ENCODE measurements at regions not wholly inside any gene's neighbourhood (a gene's known extent, or its start where the extent isn't known, plus 50 kb on each side); places are given as distances from the start of the nearest gene placed in this dataset.

DNA sequence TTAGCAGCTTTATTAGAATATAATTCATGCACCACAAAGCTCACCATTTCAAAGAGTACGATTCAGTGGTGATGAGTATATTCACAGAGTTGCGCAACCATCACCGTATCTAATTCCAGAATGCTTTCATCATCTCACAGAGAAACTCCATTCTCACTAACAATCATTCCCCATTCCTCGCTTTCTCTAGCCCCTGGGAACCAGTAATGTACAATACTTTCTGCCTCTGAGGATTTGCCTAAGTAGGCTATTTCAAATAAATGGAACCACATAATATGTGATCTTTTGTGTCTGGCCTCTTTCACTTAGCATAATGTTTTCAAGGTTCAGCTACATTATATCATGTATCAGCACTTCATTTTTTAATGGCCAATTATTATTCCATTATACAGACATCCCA, 145.1 kb upstream of the ADAMTS16 start:
- TF ChIP-seq, protein P1, sequence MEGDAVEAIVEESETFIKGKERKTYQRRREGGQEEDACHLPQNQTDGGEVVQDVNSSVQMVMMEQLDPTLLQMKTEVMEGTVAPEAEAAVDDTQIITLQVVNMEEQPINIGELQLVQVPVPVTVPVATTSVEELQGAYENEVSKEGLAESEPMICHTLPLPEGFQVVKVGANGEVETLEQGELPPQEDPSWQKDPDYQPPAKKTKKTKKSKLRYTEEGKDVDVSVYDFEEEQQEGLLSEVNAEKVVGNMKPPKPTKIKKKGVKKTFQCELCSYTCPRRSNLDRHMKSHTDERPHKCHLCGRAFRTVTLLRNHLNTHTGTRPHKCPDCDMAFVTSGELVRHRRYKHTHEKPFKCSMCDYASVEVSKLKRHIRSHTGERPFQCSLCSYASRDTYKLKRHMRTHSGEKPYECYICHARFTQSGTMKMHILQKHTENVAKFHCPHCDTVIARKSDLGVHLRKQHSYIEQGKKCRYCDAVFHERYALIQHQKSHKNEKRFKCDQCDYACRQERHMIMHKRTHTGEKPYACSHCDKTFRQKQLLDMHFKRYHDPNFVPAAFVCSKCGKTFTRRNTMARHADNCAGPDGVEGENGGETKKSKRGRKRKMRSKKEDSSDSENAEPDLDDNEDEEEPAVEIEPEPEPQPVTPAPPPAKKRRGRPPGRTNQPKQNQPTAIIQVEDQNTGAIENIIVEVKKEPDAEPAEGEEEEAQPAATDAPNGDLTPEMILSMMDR (IDR thresholded peaks at IDR 0.05): no peak
- TF ChIP-seq POLR2A (IDR thresholded peaks at IDR 0.05): no peak

All from esophagus squamous epithelium (tissue), 4 donors.